HL-60/S4 (cell line): ENCODE measurements at regions not wholly inside any gene's neighbourhood (a gene's known extent, or its start where the extent isn't known, plus 50 kb on each side); places are given as distances from the start of the nearest gene placed in this dataset.
"Not testable (repeated sequence)": the region's sequence is repeated elsewhere in the genome, so short reads cannot be mapped to it uniquely, and the experiment has no call there.

ENCODE experiments used
- in situ Hi-C: fragments of 300-500 bp; cut with MboI; formaldehyde crosslinking; loops from 2 replicates; pipeline ENCODE4 v1.14.3; 2022; ENCODE audit warnings: low sequenced_read_pairs

GRCh38 chr2:16034975-16035746 is 94.8 kb downstream of the MYCN start:
- in situ Hi-C loops, result no loop called here

- in situ Hi-C loops, result no loop called here
Measured at GRCh38 chr2:16034151-16034974, 94.0 kb downstream of the MYCN start.

- in situ Hi-C loops, result no loop called here
Measured at GRCh38 chr2:16033032-16033293, 92.6 kb downstream of the MYCN start.

GRCh38 chr2:16032282-16033031 is 92.1 kb downstream of the MYCN start:
- in situ Hi-C loops, result no loop called here

- in situ Hi-C loops, result no loop called here
Measured at GRCh38 chr2:16031848-16032159, 91.5 kb downstream of the MYCN start.

GRCh38 chr2:16031058-16031847 is 90.9 kb downstream of the MYCN start:
- in situ Hi-C loops, result no loop called here

GRCh38 chr2:16030206-16031057 is 90.1 kb downstream of the MYCN start:
- in situ Hi-C loops, result no loop called here

GRCh38 chr2:16028644-16029043 is 88.3 kb downstream of the MYCN start:
- in situ Hi-C loops, result no loop called here

GRCh38 chr2:16026816-16027501 is 86.6 kb downstream of the MYCN start:
- in situ Hi-C loops, result no loop called here

- in situ Hi-C loops, result no loop called here
Measured at GRCh38 chr2:16025876-16026640, 85.7 kb downstream of the MYCN start.

GRCh38 chr2:16025211-16025875 is 85.0 kb downstream of the MYCN start:
- in situ Hi-C loops, result no loop called here

- in situ Hi-C loops, result not testable (repeated sequence)
Measured at GRCh38 chr2:16024628-16025027, 84.3 kb downstream of the MYCN start.

- in situ Hi-C loops, result no loop called here
Measured at GRCh38 chr2:16023506-16024360, 83.4 kb downstream of the MYCN start.

GRCh38 chr2:16022548-16023240 is 82.3 kb downstream of the MYCN start:
- in situ Hi-C loops, result no loop called here

- in situ Hi-C loops, result no loop called here
Measured at GRCh38 chr2:16021611-16022363, 81.4 kb downstream of the MYCN start.

- in situ Hi-C loops, result no loop called here
Measured at GRCh38 chr2:16020389-16021008, 80.1 kb downstream of the MYCN start.
